ENCODE measurements at regions not wholly inside any gene's neighbourhood (a gene's known extent, or its start where the extent isn't known, plus 50 kb on each side); places are given as distances from the start of the nearest gene placed in this dataset.

GRCh38 chr21:28074676-28075075 is 918.0 kb downstream of the LTN1 start:
- Histone ChIP-seq H3K4me1 (no peaks in the 10 kb centered on the region), H3K36me3 (no peaks in the 10 kb centered on the region), H3K9me3 (no peaks in the 10 kb centered on the region), H3K4me3 (no peak overlapping the region), H3K27ac (no peak overlapping the region), H3K27me3 (no peaks in the 10 kb centered on the region)
- no peak for TF ChIP-seq POLR2A (IDR thresholded peaks at IDR 0.05)
- TF ChIP-seq CTCF (IDR thresholded peaks at IDR 0.05), result no peak
- no peak for DNase-seq

- DNase-seq, result no peak
These were observed 920.1 kb downstream of the LTN1 start for GRCh38 chr21:28072601-28073000.

GRCh38 chr21:28069450-28069923 is 923.2 kb downstream of the LTN1 start:
- no peak for TF ChIP-seq POLR2A (IDR thresholded peaks at IDR 0.05)
- no peak for TF ChIP-seq CTCF (IDR thresholded peaks at IDR 0.05)
- no peak overlapping the region for H3K27ac ChIP-seq
- no peak for DNase-seq
- H3K36me3 ChIP-seq, result no peaks in the 10 kb centered on the region
- no peaks in the 10 kb centered on the region for H3K4me1 ChIP-seq
- H3K4me3 ChIP-seq, result no peak overlapping the region
- H3K27me3 ChIP-seq, result no peaks in the 10 kb centered on the region
- no peaks in the 10 kb centered on the region for H3K9me3 ChIP-seq

More at GRCh38 chr21:28072601-28073000, 920.1 kb downstream of the LTN1 start:
- TF ChIP-seq CTCF (IDR thresholded peaks at IDR 0.05) (no peak), POLR2A (IDR thresholded peaks at IDR 0.05) (no peak)
- Histone ChIP-seq H3K4me1 (no peaks in the 10 kb centered on the region), H3K27me3 (no peaks in the 10 kb centered on the region), H3K36me3 (no peaks in the 10 kb centered on the region), H3K27ac (no peak overlapping the region), H3K9me3 (no peaks in the 10 kb centered on the region), H3K4me3 (no peak overlapping the region)

DNA sequence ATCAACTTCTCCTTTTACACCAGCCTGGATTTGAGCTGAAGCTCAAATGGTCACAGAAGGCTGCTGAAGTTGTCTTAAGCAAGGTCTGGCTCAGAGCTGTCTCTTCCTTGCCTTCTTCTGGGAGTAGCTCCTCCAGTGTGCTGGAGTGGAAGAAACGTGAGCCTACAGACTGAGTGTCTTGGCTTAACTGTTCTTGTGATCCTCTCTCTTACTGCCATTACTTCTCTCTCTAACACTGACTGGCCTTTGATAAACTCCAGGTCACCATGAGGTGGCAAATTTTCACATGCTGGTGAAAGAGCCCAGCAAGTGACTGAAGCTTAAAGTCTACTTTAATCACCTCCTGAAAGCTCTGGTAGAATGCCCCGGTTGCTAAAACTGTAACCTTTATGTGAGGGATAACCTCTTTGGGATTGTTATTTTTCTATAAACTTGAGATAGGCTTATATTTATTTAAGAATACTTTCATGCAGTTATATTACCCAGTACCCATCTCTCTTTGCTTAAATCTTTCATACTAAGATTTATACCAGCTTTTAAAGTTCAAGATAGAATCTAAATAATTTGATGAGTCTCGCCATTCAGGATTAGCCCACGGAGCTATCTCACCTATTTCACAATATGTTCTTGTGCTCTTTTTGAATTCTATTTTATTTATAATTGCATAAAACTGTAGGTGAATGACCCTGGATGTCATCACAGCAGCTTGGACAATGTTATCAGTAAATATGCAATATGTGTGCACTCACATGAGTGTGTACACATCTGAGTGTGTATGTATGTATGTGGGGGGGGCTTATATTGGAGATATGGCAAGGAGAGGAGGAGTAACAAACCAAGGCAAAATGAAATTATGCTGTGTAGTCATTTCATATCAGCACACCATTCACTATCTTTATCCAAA is 924.0 kb downstream of the LTN1 start:
- Histone ChIP-seq H3K27me3 (no peaks in the 10 kb centered on the region), H3K9me3 (no peaks in the 10 kb centered on the region), H3K27ac (no peak overlapping the region), H3K4me1 (no peaks in the 10 kb centered on the region), H3K36me3 (no peaks in the 10 kb centered on the region), H3K4me3 (no peak overlapping the region)
- TF ChIP-seq POLR2A (IDR thresholded peaks at IDR 0.05), result no peak
- no peak for TF ChIP-seq CTCF (IDR thresholded peaks at IDR 0.05)
- DNase-seq, result no peak

DNA sequence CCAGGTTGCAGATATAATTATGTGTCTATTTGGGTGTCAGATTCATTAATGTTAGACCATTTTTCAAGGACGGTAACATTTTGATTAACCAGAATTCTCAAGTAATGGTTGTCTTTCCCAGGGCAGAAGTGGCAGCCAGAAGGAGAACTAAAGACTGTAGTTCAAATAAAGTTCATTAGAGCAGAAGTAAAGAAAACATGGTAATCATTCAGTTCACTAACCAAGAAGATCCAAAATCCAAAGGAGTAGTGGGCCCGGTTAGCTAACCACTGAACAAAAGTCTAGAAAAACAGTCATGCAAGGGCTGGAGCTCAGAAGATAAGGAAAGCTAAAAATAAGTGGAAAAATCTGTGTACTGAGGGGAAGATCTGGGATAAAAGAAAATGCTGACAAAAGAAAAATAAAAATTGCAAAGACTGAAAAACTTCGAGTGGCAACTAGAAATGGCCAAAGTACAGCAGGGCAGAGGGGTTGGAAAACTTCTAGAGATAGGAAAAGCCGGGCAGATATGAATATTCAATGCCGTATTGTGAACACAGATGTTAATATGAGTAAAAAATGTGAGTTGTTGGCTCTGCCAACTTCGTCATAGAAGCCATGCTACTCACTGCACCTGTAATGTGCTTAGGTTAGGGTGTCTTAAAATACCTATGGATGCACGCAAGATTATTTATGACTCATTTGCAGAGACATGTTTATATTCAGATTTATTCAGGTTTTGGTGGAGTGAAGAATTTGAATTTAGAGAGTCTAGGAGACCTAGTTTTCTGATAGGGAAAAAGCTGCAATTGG is 925.9 kb downstream of the LTN1 start:
- H3K9me3 ChIP-seq, result no peaks in the 10 kb centered on the region
- H3K36me3 ChIP-seq, result no peaks in the 10 kb centered on the region
- no peak for DNase-seq
- H3K27me3 ChIP-seq, result no peaks in the 10 kb centered on the region
- TF ChIP-seq CTCF (IDR thresholded peaks at IDR 0.05), result no peak
- TF ChIP-seq POLR2A (IDR thresholded peaks at IDR 0.05), result no peak
- H3K27ac ChIP-seq, result no peak overlapping the region
- H3K4me3 ChIP-seq, result no peak overlapping the region
- no peaks in the 10 kb centered on the region for H3K4me1 ChIP-seq
